Frontal cortex (tissue), 1 donor: ENCODE measurements at regions not wholly inside any gene's neighbourhood (a gene's known extent, or its start where the extent isn't known, plus 50 kb on each side); places are given as distances from the start of the nearest gene placed in this dataset. TPM values are rescaled to one million over a fixed set of nuclear protein-coding genes. Genes with fewer than 3 reads are reported as not detected.

Experiments
- small RNA-seq: library from RNA; depleted of rRNA; stranded (forward); fragments of <200 nt; gene quantifications from one replicate; pipeline ENCODE3, GENCODE V24; 2014

Small RNAs in the stretch of these regions (small RNA-seq; reads per million reads assigned to genes)
- gene RF00012 = not detected
- not detected for gene RNU6-411P
